H9 (cell line): ENCODE measurements at regions not wholly inside any gene's neighbourhood (a gene's known extent, or its start where the extent isn't known, plus 50 kb on each side); places are given as distances from the start of the nearest gene placed in this dataset.

Experiments
- DNase-seq: peaks from one replicate; pipeline ENCODE4 v3.0.0-alpha.2; 2017
- H2AFZ ChIP-seq: one replicate; pipeline ENCODE4 v1.6.1; 2013; ENCODE audit warnings: mild to moderate bottlenecking, low read length, control low read depth, moderate library complexity
- H2AK5ac ChIP-seq: 2 replicates; pipeline ENCODE4 v1.6.1; 2013; ENCODE audit warnings: low read length, control low read depth, mixed read lengths; ENCODE audit not compliant: insufficient read length
- H2BK120ac ChIP-seq: one replicate; pipeline ENCODE4 v1.6.1; 2013; ENCODE audit warnings: low read depth, mild to moderate bottlenecking, low read length, control low read depth, inconsistent platforms; ENCODE audit not compliant: poor library complexity, severe bottlenecking
- H2BK12ac ChIP-seq: 2 replicates; pipeline ENCODE4 v1.6.1; 2013; ENCODE audit warnings: low read length, control low read depth, mixed read lengths, low read depth; ENCODE audit not compliant: insufficient read length
- H2BK15ac ChIP-seq: 2 replicates; pipeline ENCODE4 v1.6.1; 2013; ENCODE audit warnings: low read depth, low read length, control low read depth
- H2BK20ac ChIP-seq: one replicate; pipeline ENCODE4 v1.6.1; 2013; ENCODE audit warnings: low read depth, mild to moderate bottlenecking, low read length, control low read depth, inconsistent platforms; ENCODE audit not compliant: poor library complexity, severe bottlenecking
- H2BK5ac ChIP-seq: 2 replicates; pipeline ENCODE4 v1.6.1; 2013; ENCODE audit warnings: low read length, control low read depth, mixed read lengths; ENCODE audit not compliant: insufficient read length
- H3K14ac ChIP-seq: 2 replicates; pipeline ENCODE4 v1.6.1; 2013; ENCODE audit warnings: low read length, control low read depth; ENCODE audit not compliant: insufficient read depth
- H3K18ac ChIP-seq: 2 replicates; pipeline ENCODE4 v1.6.1; 2013; ENCODE audit warnings: low read depth, mild to moderate bottlenecking, mixed read lengths, low read length, control low read depth; ENCODE audit not compliant: insufficient read length
- H3K23ac ChIP-seq: 2 replicates; pipeline ENCODE4 v1.6.1; 2013; ENCODE audit warnings: low read length, control low read depth, mixed read lengths, low read depth; ENCODE audit not compliant: insufficient read length
- H3K23me2 ChIP-seq: 2 replicates; pipeline ENCODE4 v1.6.1; 2013; ENCODE audit warnings: low read depth, mild to moderate bottlenecking, mixed read lengths, low read length, control low read depth; ENCODE audit not compliant: insufficient read length, poor library complexity, severe bottlenecking
- H3K27ac ChIP-seq: 2 replicates; pipeline ENCODE4 v1.5.1; 2013; ENCODE audit warnings: low read length, control low read depth, mixed read lengths, low read depth; ENCODE audit not compliant: insufficient read length
- H3K27me3 ChIP-seq: 2 replicates; pipeline ENCODE4 v1.6.1; 2013; ENCODE audit warnings: low read length, control low read depth, inconsistent platforms; ENCODE audit not compliant: insufficient read depth
- H3K4ac ChIP-seq: 2 replicates; pipeline ENCODE4 v1.6.1; 2013; ENCODE audit warnings: low read depth, mild to moderate bottlenecking, control low read depth, inconsistent platforms, low read length, moderate library complexity
- H3K4me1 ChIP-seq: 2 replicates; pipeline ENCODE4 v1.6.1; 2013; ENCODE audit warnings: low read length, control low read depth, inconsistent platforms; ENCODE audit not compliant: insufficient read depth
- H3K4me2 ChIP-seq: 2 replicates; pipeline ENCODE4 v1.6.1; 2013; ENCODE audit warnings: low read length, control low read depth, mixed read lengths; ENCODE audit not compliant: insufficient read length, insufficient read depth
- H3K56ac ChIP-seq: 2 replicates; pipeline ENCODE4 v1.6.1; 2013; ENCODE audit warnings: low read depth, mild to moderate bottlenecking, mixed read lengths, low read length, control low read depth; ENCODE audit not compliant: insufficient read length
- H3K79me1 ChIP-seq: 2 replicates; pipeline ENCODE4 v1.6.1; 2013; ENCODE audit warnings: low read depth, mild to moderate bottlenecking, moderate library complexity, low read length, control low read depth, inconsistent platforms; ENCODE audit not compliant: insufficient read depth, poor library complexity, severe bottlenecking
- H3K79me2 ChIP-seq: 2 replicates; pipeline ENCODE4 v1.6.1; 2013; ENCODE audit warnings: low read length, control low read depth, inconsistent platforms; ENCODE audit not compliant: insufficient read depth
- H3K9ac ChIP-seq: 2 replicates; pipeline ENCODE4 v1.6.1; 2013; ENCODE audit warnings: low read length, control low read depth, mixed read lengths; ENCODE audit not compliant: insufficient read length; ENCODE audit errors: extremely low read depth
- H3K9me3 ChIP-seq: one replicate; pipeline ENCODE4 v1.6.1; 2013; ENCODE audit warnings: low read depth, low read length, inconsistent platforms; ENCODE audit not compliant: control insufficient read depth
- H3T11ph ChIP-seq: one replicate; pipeline ENCODE4 v1.6.1; 2013; ENCODE audit warnings: mild to moderate bottlenecking, low read length, control low read depth, inconsistent platforms
- H4K20me1 ChIP-seq: one replicate; pipeline ENCODE4 v1.6.1; 2013; ENCODE audit not compliant: control insufficient read depth, insufficient read length, insufficient read depth
- H4K5ac ChIP-seq: 2 replicates; pipeline ENCODE4 v1.6.1; 2013; ENCODE audit warnings: low read depth, mild to moderate bottlenecking, mixed read lengths, low read length, control low read depth; ENCODE audit not compliant: insufficient read length
- H4K8ac ChIP-seq: replicated peaks from 2 replicates; pipeline ENCODE4 v1.6.1; 2013; ENCODE audit warnings: low read length, control low read depth, mixed read lengths, low read depth; ENCODE audit not compliant: insufficient read length
- H4K91ac ChIP-seq: 2 replicates; pipeline ENCODE4 v1.6.1; 2013; ENCODE audit warnings: low read depth, mild to moderate bottlenecking, moderate library complexity, mixed read lengths, low read length, control low read depth; ENCODE audit not compliant: insufficient read length
- H3K27ac Mint-ChIP-seq, 3 experiments: 2 replicates in 2 of 3; 3 replicates in 1 of 3; pipeline ENCODE4 v1.8.0; 2020 to 2021; ENCODE audit warnings: mixed read lengths in 3 of 3, mild to moderate bottlenecking in 1 of 3, moderate library complexity in 1 of 3
- H3K27me3 Mint-ChIP-seq: 2 replicates; pipeline ENCODE4 v1.8.0; 2021; ENCODE audit warnings: low read depth, mild to moderate bottlenecking, moderate library complexity, mixed read lengths
- H3K36me3 Mint-ChIP-seq, 3 experiments: 2 replicates in 2 of 3; 3 replicates in 1 of 3; pipeline ENCODE4 v1.8.0; 2020 to 2021; ENCODE audit warnings: low read depth in 3 of 3, mixed read lengths in 3 of 3; ENCODE audit not compliant: insufficient read depth in 1 of 3
- H3K4me1 Mint-ChIP-seq, 2 experiments: 2 replicates each; pipeline ENCODE4 v1.8.0; 2020; ENCODE audit warnings: mixed read lengths in 2 of 2
- H3K4me3 Mint-ChIP-seq, 2 experiments: 2 replicates in 1 of 2; 3 replicates in 1 of 2; pipeline ENCODE4 v1.8.0; 2020 to 2021; ENCODE audit warnings: mild to moderate bottlenecking in 2 of 2, mixed read lengths in 2 of 2, moderate library complexity in 1 of 2
- H3K9me3 Mint-ChIP-seq, 2 experiments: 2 replicates in 1 of 2; 3 replicates in 1 of 2; pipeline ENCODE4 v1.8.0; 2020; ENCODE audit warnings: mild to moderate bottlenecking in 2 of 2, mixed read lengths in 2 of 2, moderate library complexity in 1 of 2
- WGBS: extraction: QIAGEN DNeasy Blood & Tissue Kit; methylation state at CpG from one replicate; pipeline ENCODE4 v1.1.7; 2013; ENCODE audit warnings: missing lambda C conversion rate, low lambda C conversion rate, mixed read lengths; ENCODE audit not compliant: insufficient read length; ENCODE audit errors: extremely low coverage; 5-methylcytosine and 5-hydroxymethylcytosine counted together
- TF ChIP-seq, protein P1 (sequence below): fragments of 200-600 bp; sonication (generic); conservative IDR thresholded peaks from 3 replicates; pipeline ENCODE4 v1.8.0; 2021; ENCODE audit warnings: antibody characterized with exemption, mild to moderate bottlenecking

DNA sequence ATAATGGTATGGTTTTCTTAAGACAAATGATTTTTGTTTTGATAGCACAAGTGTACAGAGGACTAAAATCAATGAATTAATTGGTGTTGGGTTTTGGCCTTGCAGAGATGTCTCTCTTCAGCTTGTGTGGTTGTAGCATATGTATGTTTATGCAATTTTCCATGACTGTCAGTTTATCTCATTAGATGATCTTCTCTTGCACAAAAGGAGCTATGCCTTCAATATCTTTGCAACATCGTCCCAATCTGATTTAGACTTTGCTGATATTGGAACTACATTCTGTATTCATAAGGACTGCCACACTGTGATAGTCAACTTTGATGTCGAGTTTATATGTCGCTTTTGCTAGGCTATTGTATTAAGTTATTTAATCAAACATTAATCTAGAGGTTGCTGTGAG is 140.0 kb upstream of the TAF11L2 start:
- Histone ChIP-seq H4K8ac (no peak overlapping the region), H4K20me1 (no peaks in the 10 kb centered on the region), H3K4me2 (no peak overlapping the region), H3K27me3 (no peaks in the 10 kb centered on the region), H2BK15ac (no peak overlapping the region), H2AFZ (no peak overlapping the region), H3K14ac (no peak overlapping the region), H3K27ac (no peak overlapping the region), H2AK5ac (no peak overlapping the region), H2BK5ac (no peak overlapping the region), H2BK12ac (no peak overlapping the region), H3T11ph (no peak overlapping the region), H3K18ac (no peak overlapping the region), H4K5ac (no peak overlapping the region), H4K91ac (no peak overlapping the region), H3K79me2 (no peaks in the 10 kb centered on the region), H2BK20ac (no peak overlapping the region), H3K9me3 (no peaks in the 10 kb centered on the region), H2BK120ac (no peak overlapping the region), H3K79me1 (no peaks in the 10 kb centered on the region), H3K9ac (no peak overlapping the region), H3K4ac (no peak overlapping the region), H3K23me2 (no peaks in the 10 kb centered on the region), H3K23ac (no peak overlapping the region), H3K4me1 (no peaks in the 10 kb centered on the region), H3K56ac (no peak overlapping the region)
- WGBS: no CpG with 5 or more reads among the region's 3 CpGs
- peaks cover 4 to 5% of the 10 kb centered on the region in 2 experiments for H3K9me3 Mint-ChIP-seq
- DNase-seq: no peak
- H3K36me3 Mint-ChIP-seq: peaks cover 4 to 5% (median 5%) of the 10 kb centered on the region in 3 experiments; a peak in 5 of 7 replicates
- TF ChIP-seq, protein P1, sequence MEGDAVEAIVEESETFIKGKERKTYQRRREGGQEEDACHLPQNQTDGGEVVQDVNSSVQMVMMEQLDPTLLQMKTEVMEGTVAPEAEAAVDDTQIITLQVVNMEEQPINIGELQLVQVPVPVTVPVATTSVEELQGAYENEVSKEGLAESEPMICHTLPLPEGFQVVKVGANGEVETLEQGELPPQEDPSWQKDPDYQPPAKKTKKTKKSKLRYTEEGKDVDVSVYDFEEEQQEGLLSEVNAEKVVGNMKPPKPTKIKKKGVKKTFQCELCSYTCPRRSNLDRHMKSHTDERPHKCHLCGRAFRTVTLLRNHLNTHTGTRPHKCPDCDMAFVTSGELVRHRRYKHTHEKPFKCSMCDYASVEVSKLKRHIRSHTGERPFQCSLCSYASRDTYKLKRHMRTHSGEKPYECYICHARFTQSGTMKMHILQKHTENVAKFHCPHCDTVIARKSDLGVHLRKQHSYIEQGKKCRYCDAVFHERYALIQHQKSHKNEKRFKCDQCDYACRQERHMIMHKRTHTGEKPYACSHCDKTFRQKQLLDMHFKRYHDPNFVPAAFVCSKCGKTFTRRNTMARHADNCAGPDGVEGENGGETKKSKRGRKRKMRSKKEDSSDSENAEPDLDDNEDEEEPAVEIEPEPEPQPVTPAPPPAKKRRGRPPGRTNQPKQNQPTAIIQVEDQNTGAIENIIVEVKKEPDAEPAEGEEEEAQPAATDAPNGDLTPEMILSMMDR: no peak
- peaks cover 2% of the 10 kb centered on the region; the same call in 1 of the 2 replicates for H3K27me3 Mint-ChIP-seq
- no peak overlapping the region for H3K4me3 Mint-ChIP-seq
- H3K27ac Mint-ChIP-seq: no peak overlapping the region
- peaks cover 11 to 12% of the 10 kb centered on the region in 2 experiments for H3K4me1 Mint-ChIP-seq
